ENCODE measurements at regions not wholly inside any gene's neighbourhood (a gene's known extent, or its start where the extent isn't known, plus 50 kb on each side); places are given as distances from the start of the nearest gene placed in this dataset.

DNA sequence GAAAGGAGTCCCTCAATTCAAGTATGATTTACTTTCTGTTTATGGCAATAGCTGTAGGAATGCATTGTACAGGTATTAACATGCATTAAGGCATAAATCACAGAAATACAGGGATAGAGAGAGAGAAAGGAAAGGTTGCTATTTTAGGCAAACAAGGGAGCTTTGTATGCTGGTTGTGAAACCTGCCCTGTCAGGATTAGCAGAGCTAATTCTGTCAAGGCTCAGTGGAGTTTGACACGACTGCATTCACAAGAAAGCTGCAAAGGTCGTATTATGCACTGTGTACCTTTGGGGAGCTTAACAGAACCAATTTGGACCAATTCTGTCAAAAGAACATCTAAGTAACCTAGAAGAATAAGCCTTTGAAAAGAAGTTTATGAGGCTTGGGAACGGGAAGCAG lies 239.3 kb downstream of the GRIA2 start:
- DNase-seq (ENCODE audit: low spot score): peak; percentile 11
- no peak overlapping the region for H3K27ac ChIP-seq
- POLR2A ChIA-PET (ENCODE audit: low non-redundant PET): no interaction called here
- TF ChIP-seq, protein P1, sequence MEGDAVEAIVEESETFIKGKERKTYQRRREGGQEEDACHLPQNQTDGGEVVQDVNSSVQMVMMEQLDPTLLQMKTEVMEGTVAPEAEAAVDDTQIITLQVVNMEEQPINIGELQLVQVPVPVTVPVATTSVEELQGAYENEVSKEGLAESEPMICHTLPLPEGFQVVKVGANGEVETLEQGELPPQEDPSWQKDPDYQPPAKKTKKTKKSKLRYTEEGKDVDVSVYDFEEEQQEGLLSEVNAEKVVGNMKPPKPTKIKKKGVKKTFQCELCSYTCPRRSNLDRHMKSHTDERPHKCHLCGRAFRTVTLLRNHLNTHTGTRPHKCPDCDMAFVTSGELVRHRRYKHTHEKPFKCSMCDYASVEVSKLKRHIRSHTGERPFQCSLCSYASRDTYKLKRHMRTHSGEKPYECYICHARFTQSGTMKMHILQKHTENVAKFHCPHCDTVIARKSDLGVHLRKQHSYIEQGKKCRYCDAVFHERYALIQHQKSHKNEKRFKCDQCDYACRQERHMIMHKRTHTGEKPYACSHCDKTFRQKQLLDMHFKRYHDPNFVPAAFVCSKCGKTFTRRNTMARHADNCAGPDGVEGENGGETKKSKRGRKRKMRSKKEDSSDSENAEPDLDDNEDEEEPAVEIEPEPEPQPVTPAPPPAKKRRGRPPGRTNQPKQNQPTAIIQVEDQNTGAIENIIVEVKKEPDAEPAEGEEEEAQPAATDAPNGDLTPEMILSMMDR (conservative IDR thresholded peaks at IDR 0.05; ENCODE audit: low read depth): no peak
- CTCF ChIA-PET: no interaction called here

DNA sequence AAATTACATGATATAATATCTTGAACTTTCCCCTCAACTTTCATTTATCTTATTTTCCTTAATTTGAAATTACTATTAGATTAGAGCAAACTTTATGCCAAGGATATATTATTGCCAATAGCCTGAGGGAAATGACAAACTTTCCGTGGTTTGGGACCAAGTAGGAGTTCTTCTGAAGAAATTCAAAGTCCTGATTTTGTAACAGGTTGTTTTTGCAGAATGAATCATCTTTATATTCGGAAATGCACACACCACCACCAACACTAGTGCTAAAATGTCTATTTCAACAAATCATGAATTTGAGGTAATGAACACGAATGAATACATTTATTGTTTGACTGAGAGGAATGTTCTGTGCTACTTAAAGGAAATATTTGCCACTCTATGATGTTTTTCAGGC lies 226.7 kb downstream of the GRIA2 start:
- TF ChIP-seq, protein P1 (conservative IDR thresholded peaks at IDR 0.05; ENCODE audit: low read depth): no peak
- CTCF ChIA-PET: no interaction called here
- POLR2A ChIA-PET (ENCODE audit: low non-redundant PET): no interaction called here
- no peak overlapping the region for H3K27ac ChIP-seq
- peak; percentile 0 for DNase-seq (ENCODE audit: low spot score)

DNA sequence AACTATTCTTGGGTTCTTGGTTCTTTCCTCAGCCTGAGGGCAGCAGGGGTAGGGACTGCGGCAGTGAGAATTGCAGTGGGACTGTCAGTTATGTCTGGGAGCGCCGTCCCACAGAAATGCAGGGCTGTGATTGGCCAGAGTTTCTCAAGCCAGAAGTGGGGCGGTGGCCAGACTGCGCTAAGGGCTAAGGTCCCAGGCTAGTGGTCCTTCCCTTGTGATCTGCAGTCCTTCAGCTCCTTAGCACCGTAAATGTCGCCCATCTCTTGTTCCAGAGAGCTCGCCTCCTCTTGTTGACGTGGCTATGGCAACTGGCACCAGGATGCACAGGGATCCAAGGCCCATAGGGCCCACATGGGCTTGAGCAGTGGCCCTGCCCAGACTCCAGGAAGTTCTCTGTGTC lies 223.5 kb downstream of the GRIA2 start:
- TF ChIP-seq, protein P1 (conservative IDR thresholded peaks at IDR 0.05; ENCODE audit: low read depth): no peak
- no peak for DNase-seq (ENCODE audit: low spot score)
- CTCF ChIA-PET: no interaction called here
- no peak overlapping the region for H3K27ac ChIP-seq
- POLR2A ChIA-PET (ENCODE audit: low non-redundant PET): no interaction called here

DNA sequence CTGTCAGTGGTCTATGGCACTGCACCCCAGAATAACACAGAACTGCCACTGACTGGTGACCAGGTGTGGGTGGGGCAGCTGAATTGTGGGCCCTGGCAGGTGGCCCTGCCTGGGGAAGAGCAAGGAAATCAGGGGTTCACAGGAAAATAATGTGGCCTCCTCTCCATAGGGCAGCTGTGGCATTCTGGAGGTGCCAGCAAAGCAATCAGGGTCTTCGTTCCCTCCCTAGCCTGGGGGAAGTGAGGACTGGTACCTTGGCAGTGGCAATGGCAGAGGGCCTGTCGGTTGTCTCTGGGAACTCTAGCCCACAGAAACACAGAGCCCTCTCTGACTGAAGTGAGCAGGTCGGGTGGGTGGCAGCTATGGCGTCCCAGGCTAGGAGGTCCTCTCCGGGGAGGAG lies 223.0 kb downstream of the GRIA2 start:
- no peak for DNase-seq (ENCODE audit: low spot score)
- POLR2A ChIA-PET (ENCODE audit: low non-redundant PET): no interaction called here
- H3K27ac ChIP-seq: no peak overlapping the region
- TF ChIP-seq, protein P1 (conservative IDR thresholded peaks at IDR 0.05; ENCODE audit: low read depth): no peak
- CTCF ChIA-PET: no interaction called here

DNA sequence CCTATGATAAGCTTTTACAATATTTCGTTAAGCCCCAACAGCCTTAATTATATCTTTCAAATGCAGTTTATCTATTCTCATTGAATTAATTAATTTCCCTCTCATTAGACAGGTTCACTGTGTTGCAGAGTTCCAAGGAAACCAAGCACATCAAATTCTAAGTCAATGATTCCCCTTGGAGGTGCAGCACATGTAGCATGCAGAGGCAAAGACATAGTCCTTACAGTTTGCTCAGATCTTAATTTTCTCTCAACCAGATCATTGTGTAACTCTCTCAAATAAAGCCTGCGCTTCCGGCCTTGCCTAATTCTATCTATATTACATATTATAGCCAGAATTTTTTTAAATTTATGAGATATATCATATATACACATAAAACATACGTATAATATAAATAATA lies 205.4 kb downstream of the GRIA2 start:
- H3K27ac ChIP-seq: no peak overlapping the region
- CTCF ChIA-PET: no interaction called here
- DNase-seq (ENCODE audit: low spot score): no peak
- POLR2A ChIA-PET (ENCODE audit: low non-redundant PET): no interaction called here
- TF ChIP-seq, protein P1 (conservative IDR thresholded peaks at IDR 0.05; ENCODE audit: low read depth): no peak

DNA sequence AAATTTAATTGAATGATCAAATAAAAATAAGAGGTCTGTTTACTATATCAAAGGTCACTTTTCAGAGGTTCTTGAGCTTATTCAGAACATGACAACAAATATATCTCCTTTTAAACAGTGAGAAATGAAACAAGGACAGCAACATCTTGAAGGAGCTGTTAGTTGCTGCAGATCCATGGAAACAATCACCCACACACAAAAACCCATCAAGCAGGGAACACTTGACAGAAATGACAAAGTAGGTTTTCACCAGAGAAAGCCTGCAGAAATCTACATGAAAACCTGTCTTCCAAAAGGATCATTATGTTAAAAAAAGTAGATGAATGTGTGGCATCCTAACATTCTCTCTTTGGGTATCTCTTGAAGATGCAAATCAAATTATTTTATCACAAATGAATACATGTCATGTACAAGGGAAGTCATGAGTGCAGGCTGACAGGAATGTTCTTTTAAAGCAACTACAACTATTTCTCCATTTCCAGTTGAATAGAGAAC lies 203.0 kb downstream of the GRIA2 start:
- no peak overlapping the region for H3K27ac ChIP-seq
- CTCF ChIA-PET: no interaction called here
- no peak for DNase-seq (ENCODE audit: low spot score)
- TF ChIP-seq, protein P1 (conservative IDR thresholded peaks at IDR 0.05; ENCODE audit: low read depth): no peak
- POLR2A ChIA-PET (ENCODE audit: low non-redundant PET): no interaction called here

DNA sequence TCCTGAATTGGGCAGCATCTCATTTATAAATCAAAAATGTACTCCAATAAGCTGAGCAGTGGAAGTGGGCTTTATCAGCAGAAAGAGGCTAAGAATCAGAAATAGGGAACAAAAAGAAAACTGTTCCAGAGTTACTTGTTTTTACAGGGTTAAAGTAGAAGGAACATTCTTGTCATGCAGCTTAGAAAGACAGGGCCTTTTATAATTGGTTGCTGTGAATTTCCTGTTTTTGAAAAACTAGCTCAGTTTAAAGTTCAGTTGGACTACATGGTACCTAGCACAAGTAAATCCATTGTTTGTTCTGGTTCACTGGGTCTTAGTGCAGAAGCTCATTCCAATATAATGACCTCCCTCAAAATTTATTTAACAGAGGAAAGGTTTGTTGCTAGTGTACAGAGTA lies 200.8 kb downstream of the GRIA2 start:
- CTCF ChIA-PET: no interaction called here
- TF ChIP-seq, protein P1 (conservative IDR thresholded peaks at IDR 0.05; ENCODE audit: low read depth): no peak
- POLR2A ChIA-PET (ENCODE audit: low non-redundant PET): no interaction called here
- no peak overlapping the region for H3K27ac ChIP-seq
- no peak for DNase-seq (ENCODE audit: low spot score)

Measured in RWPE1 (cell line).